ENCODE measurements at regions not wholly inside any gene's neighbourhood (a gene's known extent, or its start where the extent isn't known, plus 50 kb on each side); places are given as distances from the start of the nearest gene placed in this dataset.

DNA sequence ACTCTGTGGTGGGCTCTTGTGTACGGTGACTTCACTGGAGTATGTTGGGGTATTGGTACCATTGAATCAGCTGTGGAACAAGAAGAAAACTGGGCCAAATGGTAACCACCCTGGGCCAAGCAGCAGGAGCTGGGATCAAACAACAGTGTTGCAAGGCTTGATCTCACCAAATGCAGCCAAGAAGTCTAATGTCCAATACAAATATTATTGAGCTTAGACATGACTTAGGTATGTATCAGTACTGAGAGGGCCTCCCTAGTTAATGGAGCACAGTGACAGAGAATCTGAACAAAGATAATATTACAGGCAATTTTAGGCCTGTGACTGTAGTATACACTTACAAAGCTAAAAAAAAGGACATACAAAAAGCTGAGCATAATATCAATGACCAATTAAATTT lies 604.8 kb downstream of the PLA2G4A start:
- H3K4me2 ChIP-seq (ENCODE audit: low read length), result no peak overlapping the region
- DNase-seq (ENCODE audit: low spot score), result no peak
- intact Hi-C loops (cut with micrococcal nuclease; ENCODE audit: unreplicated experiment), result no loop called here
- H2AFZ ChIP-seq (ENCODE audit: low read length), result no peak overlapping the region
- no TSS peak for BruUV-seq (replicated peaks)
- no peaks in the 10 kb centered on the region for H3K9me2 ChIP-seq (ENCODE audit: insufficient read depth, low read length)
- H3K9me3 ChIP-seq (ENCODE audit: low read length), result no peaks in the 10 kb centered on the region
- H3K27ac ChIP-seq (ENCODE audit: low read depth, low read length, poor library complexity, severe bottlenecking), result no peak overlapping the region
- no peaks in the 10 kb centered on the region for H4K20me1 ChIP-seq (ENCODE audit: insufficient read depth, low read length)
- H3K4me1 ChIP-seq (ENCODE audit: insufficient read depth, low read length, poor library complexity, severe bottlenecking), result no peaks in the 10 kb centered on the region
- ChIA-PET CTCF (ENCODE audit: unreplicated experiment) (interaction anchor here (0.6 kb wide), 1 partner anchor 147 kb away, joined by 3 read pairs; no protein-coding TSS in a partner anchor), POLR2A (no interaction called here)
- H3K36me3 ChIP-seq (ENCODE audit: insufficient read depth, low read length), result no peaks in the 10 kb centered on the region
- TF ChIP-seq, protein P1, sequence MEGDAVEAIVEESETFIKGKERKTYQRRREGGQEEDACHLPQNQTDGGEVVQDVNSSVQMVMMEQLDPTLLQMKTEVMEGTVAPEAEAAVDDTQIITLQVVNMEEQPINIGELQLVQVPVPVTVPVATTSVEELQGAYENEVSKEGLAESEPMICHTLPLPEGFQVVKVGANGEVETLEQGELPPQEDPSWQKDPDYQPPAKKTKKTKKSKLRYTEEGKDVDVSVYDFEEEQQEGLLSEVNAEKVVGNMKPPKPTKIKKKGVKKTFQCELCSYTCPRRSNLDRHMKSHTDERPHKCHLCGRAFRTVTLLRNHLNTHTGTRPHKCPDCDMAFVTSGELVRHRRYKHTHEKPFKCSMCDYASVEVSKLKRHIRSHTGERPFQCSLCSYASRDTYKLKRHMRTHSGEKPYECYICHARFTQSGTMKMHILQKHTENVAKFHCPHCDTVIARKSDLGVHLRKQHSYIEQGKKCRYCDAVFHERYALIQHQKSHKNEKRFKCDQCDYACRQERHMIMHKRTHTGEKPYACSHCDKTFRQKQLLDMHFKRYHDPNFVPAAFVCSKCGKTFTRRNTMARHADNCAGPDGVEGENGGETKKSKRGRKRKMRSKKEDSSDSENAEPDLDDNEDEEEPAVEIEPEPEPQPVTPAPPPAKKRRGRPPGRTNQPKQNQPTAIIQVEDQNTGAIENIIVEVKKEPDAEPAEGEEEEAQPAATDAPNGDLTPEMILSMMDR (conservative IDR thresholded peaks at IDR 0.05; ENCODE audit: low read length), result no peak
- no peak for TF ChIP-seq EZH2phosphoT487 (IDR thresholded peaks at IDR 0.05; ENCODE audit: borderline replicate concordance, low read depth, low read length)
- H3K79me2 ChIP-seq (ENCODE audit: insufficient read depth, low read depth, low read length), result no peaks in the 10 kb centered on the region
- H3K4me3 ChIP-seq (ENCODE audit: low read depth, low read length, poor library complexity, severe bottlenecking), result no peak overlapping the region

DNA sequence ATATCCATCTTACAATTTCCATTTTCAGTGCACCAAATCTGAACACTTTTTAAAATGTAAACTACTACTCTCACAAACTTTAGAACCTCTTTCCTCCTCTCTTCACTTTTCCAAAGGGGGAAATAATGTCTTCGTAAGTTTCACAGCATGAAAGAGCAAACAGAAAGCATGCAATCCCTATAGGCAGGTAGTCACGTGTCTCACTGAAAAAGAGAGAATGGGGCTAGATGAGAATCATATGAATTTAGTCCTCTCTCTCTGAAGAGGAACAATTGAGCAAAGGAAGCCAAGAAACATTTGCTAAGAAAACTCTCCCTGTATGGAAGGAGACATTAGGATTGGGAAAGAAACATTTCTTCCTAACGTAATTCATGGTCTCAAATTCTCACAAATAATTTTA lies 613.9 kb downstream of the PLA2G4A start:
- POLR2A ChIA-PET, result no interaction called here
- no peak for DNase-seq (ENCODE audit: low spot score)
- no peak overlapping the region for H2AFZ ChIP-seq (ENCODE audit: low read length)
- intact Hi-C loops (cut with micrococcal nuclease; ENCODE audit: unreplicated experiment), result no loop called here
- no peaks in the 10 kb centered on the region for H3K9me2 ChIP-seq (ENCODE audit: insufficient read depth, low read length)
- no peak overlapping the region for H3K27ac ChIP-seq (ENCODE audit: low read depth, low read length, poor library complexity, severe bottlenecking)
- no peak overlapping the region for H3K4me2 ChIP-seq (ENCODE audit: low read length)
- no peaks in the 10 kb centered on the region for H3K36me3 ChIP-seq (ENCODE audit: insufficient read depth, low read length)
- no peaks in the 10 kb centered on the region for H3K9me3 ChIP-seq (ENCODE audit: low read length)
- no peaks in the 10 kb centered on the region for H3K79me2 ChIP-seq (ENCODE audit: insufficient read depth, low read depth, low read length)
- CTCF ChIA-PET (ENCODE audit: unreplicated experiment), result no interaction called here
- no peaks in the 10 kb centered on the region for H3K4me1 ChIP-seq (ENCODE audit: insufficient read depth, low read length, poor library complexity, severe bottlenecking)
- TF ChIP-seq EZH2phosphoT487 (IDR thresholded peaks at IDR 0.05; ENCODE audit: borderline replicate concordance, low read depth, low read length), result no peak
- TF ChIP-seq, protein P1 (conservative IDR thresholded peaks at IDR 0.05; ENCODE audit: low read length), result no peak
- no peaks in the 10 kb centered on the region for H4K20me1 ChIP-seq (ENCODE audit: insufficient read depth, low read length)
- no TSS peak for BruUV-seq (replicated peaks)
- no peak overlapping the region for H3K4me3 ChIP-seq (ENCODE audit: low read depth, low read length, poor library complexity, severe bottlenecking)

DNA sequence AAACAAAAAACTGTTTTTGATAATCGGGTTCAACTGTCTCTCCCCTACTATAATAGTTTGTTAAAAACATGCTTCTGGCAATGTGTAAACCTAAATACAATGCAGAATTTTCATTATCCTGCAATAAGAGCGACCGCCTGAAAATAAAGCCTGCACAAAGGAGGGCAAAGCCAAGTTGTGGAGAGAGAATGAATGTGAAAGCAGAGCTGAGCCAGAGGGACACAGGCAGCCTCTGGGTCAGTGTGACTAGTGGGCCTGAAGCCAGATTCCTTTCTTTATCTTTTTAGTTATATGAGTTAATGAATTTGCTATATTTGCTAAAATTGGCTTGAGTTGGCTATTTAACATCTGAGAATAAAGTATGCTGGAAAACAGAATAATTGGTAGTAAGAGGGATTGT lies 615.2 kb downstream of the PLA2G4A start:
- CTCF ChIA-PET (ENCODE audit: unreplicated experiment), result no interaction called here

More for the DNA sequence above, 615.2 kb downstream of the PLA2G4A start:
- Histone ChIP-seq H3K9me2 (ENCODE audit: insufficient read depth, low read length) (no peaks in the 10 kb centered on the region), H3K4me2 (ENCODE audit: low read length) (no peak overlapping the region), H3K79me2 (ENCODE audit: insufficient read depth, low read depth, low read length) (no peaks in the 10 kb centered on the region), H3K4me3 (ENCODE audit: low read depth, low read length, poor library complexity, severe bottlenecking) (no peak overlapping the region), H3K9me3 (ENCODE audit: low read length) (no peaks in the 10 kb centered on the region), H3K36me3 (ENCODE audit: insufficient read depth, low read length) (no peaks in the 10 kb centered on the region), H3K27ac (ENCODE audit: low read depth, low read length, poor library complexity, severe bottlenecking) (no peak overlapping the region), H3K4me1 (ENCODE audit: insufficient read depth, low read length, poor library complexity, severe bottlenecking) (no peaks in the 10 kb centered on the region), H2AFZ (ENCODE audit: low read length) (no peak overlapping the region), H4K20me1 (ENCODE audit: insufficient read depth, low read length) (no peaks in the 10 kb centered on the region)
- no TSS peak for BruUV-seq (replicated peaks)
- intact Hi-C loops (cut with micrococcal nuclease; ENCODE audit: unreplicated experiment), result no loop called here
- no peak for TF ChIP-seq EZH2phosphoT487 (IDR thresholded peaks at IDR 0.05; ENCODE audit: borderline replicate concordance, low read depth, low read length)
- TF ChIP-seq, protein P1 (conservative IDR thresholded peaks at IDR 0.05; ENCODE audit: low read length), result no peak
- POLR2A ChIA-PET, result no interaction called here
- no peak for DNase-seq (ENCODE audit: low spot score)

Data from OCI-LY7 (cell line).